H1 (cell line): ENCODE measurements at regions not wholly inside any gene's neighbourhood (a gene's known extent, or its start where the extent isn't known, plus 50 kb on each side); places are given as distances from the start of the nearest gene placed in this dataset.

ENCODE experiments used
- CTCF ChIA-PET: fragments of 300-600 bp; sonication (Branson Sonifier 250); formaldehyde crosslinking; loops from one replicate; lab custom pipeline; 2021; ENCODE audit not compliant: partially characterized antibody; lab: Charles Lee
- POLR2A ChIA-PET: fragments of 300-600 bp; sonication (Branson Sonifier 250); formaldehyde crosslinking; loops from one replicate; lab custom pipeline; 2021; ENCODE audit warnings: inconsistent platforms; ENCODE audit not compliant: partially characterized antibody; lab: Charles Lee
- DNase-seq, 2 experiments: peaks; one replicate each; pipeline versions ENCODE4 v3.0.0 to v3.0.0-alpha.2; 2010 to 2022; ENCODE audit warnings: low spot score in 2 of 2, low read depth in 1 of 2, mixed read lengths in 1 of 2
- FAIRE-seq: peaks from 2 replicates; lab custom pipeline; 2011; peaks lifted over from hg19 to GRCh38; lab: Jason Lieb, UNC
- H2AFZ ChIP-seq: 2 replicates; pipeline ENCODE4 v1.8.1; 2012; ENCODE audit warnings: low read length, inconsistent platforms
- H2AK5ac ChIP-seq: 2 replicates; pipeline ENCODE4 v1.6.1; 2013; ENCODE audit warnings: low read depth, low read length
- H2BK120ac ChIP-seq: replicated peaks from 2 replicates; pipeline ENCODE3; 2013; ENCODE audit warnings: low read depth, low read length, inconsistent platforms
- H2BK12ac ChIP-seq: 2 replicates; pipeline ENCODE4 v1.6.1; 2013; ENCODE audit warnings: low read depth, low read length
- H2BK15ac ChIP-seq: 2 replicates; pipeline ENCODE4 v1.6.1; 2013; ENCODE audit warnings: low read length
- H2BK20ac ChIP-seq: 2 replicates; pipeline ENCODE4 v1.6.1; 2013; ENCODE audit warnings: low read length
- H2BK5ac ChIP-seq: 2 replicates; pipeline ENCODE4 v1.6.1; 2013; ENCODE audit warnings: low read depth, low read length
- H3K14ac ChIP-seq: 2 replicates; pipeline ENCODE4 v1.6.1; 2013; ENCODE audit warnings: inconsistent platforms; ENCODE audit not compliant: insufficient read length
- H3K18ac ChIP-seq: 2 replicates; pipeline ENCODE4 v1.6.1; 2013; ENCODE audit warnings: low read length; ENCODE audit errors: extremely low read depth
- H3K23ac ChIP-seq: 2 replicates; pipeline ENCODE4 v1.6.1; 2013; ENCODE audit warnings: inconsistent platforms; ENCODE audit not compliant: insufficient read length
- H3K23me2 ChIP-seq: 2 replicates; pipeline ENCODE4 v1.6.1; 2013; ENCODE audit warnings: low read depth, low read length
- H3K27ac ChIP-seq: 2 replicates; pipeline ENCODE4 v1.6.1; 2011; ENCODE audit warnings: low read depth, low read length, inconsistent platforms
- H3K27me3 ChIP-seq, 4 experiments: replicated peaks in 1 of 4; 1 replicate in 1 of 4; 2 replicates in 3 of 4; pipeline versions ENCODE4 v1.6.1 to v1.8.1; 2011 to 2013; ENCODE audit warnings: low read length in 3 of 4, mild to moderate bottlenecking in 3 of 4, inconsistent platforms in 2 of 4, mixed read lengths in 2 of 4, moderate library complexity in 1 of 4; ENCODE audit not compliant: control insufficient read depth in 3 of 4, insufficient read depth in 3 of 4; ENCODE audit errors: extremely low read depth in 1 of 4
- H3K36me3 ChIP-seq, 4 experiments: 2 replicates each; pipeline versions ENCODE4 v1.6.1 to v1.8.1; 2011 to 2013; ENCODE audit warnings: mild to moderate bottlenecking in 4 of 4, low read length in 3 of 4, moderate library complexity in 2 of 4, control low read depth in 1 of 4, inconsistent platforms in 1 of 4; ENCODE audit not compliant: insufficient read depth in 4 of 4, control insufficient read depth in 2 of 4
- H3K4ac ChIP-seq: replicated peaks from 2 replicates; pipeline ENCODE3; 2013; ENCODE audit warnings: low read length, low read depth, mixed read lengths, inconsistent platforms; ENCODE audit not compliant: insufficient read length
- H3K4me1 ChIP-seq, 4 experiments: replicated peaks in 1 of 4; 1 replicate in 1 of 4; 2 replicates in 3 of 4; pipeline versions ENCODE4 v1.6.1 to v1.8.1; 2011 to 2013; ENCODE audit warnings: low read length in 3 of 4, inconsistent platforms in 2 of 4, mixed read lengths in 1 of 4; ENCODE audit not compliant: insufficient read depth in 4 of 4, control insufficient read depth in 3 of 4
- H3K4me2 ChIP-seq, 2 experiments: 2 replicates each; pipeline versions ENCODE4 v1.6.1 to v1.8.1; 2011 to 2013; ENCODE audit warnings: low read depth in 2 of 2, low read length in 2 of 2, control low read depth in 1 of 2, inconsistent platforms in 1 of 2, mild to moderate bottlenecking in 1 of 2; ENCODE audit not compliant: insufficient read depth in 1 of 2
- H3K4me3 ChIP-seq, 4 experiments: fragments of 200-600, 300-600 bp in 1 of 4; sonication (generic), shearing (Covaris generic), sonication (Bioruptor Twin) in 1 of 4; 2 replicates each; pipeline versions ENCODE4 v1.5.1 to v1.8.1; 2011 to 2016; ENCODE audit warnings: low read length in 4 of 4, low read depth in 3 of 4, control low read depth in 2 of 4, inconsistent platforms in 2 of 4, mild to moderate bottlenecking in 2 of 4, mixed read lengths in 1 of 4, moderate library complexity in 1 of 4; ENCODE audit not compliant: insufficient read depth in 2 of 4; ENCODE audit errors: extremely low read depth in 1 of 4
- H3K56ac ChIP-seq: replicated peaks from 2 replicates; pipeline ENCODE3; 2013; ENCODE audit warnings: low read depth, mild to moderate bottlenecking, mixed read lengths, low read length, inconsistent platforms; ENCODE audit not compliant: insufficient read length
- H3K79me1 ChIP-seq: 2 replicates; pipeline ENCODE4 v1.6.1; 2013; ENCODE audit warnings: low read depth, low read length, control low read depth
- H3K79me2 ChIP-seq, 2 experiments: 2 replicates each; pipeline versions ENCODE4 v1.6.1 to v1.8.1; 2012 to 2013; ENCODE audit warnings: low read length in 2 of 2, mild to moderate bottlenecking in 2 of 2, inconsistent platforms in 1 of 2; ENCODE audit not compliant: insufficient read depth in 2 of 2, control insufficient read depth in 1 of 2
- H3K9ac ChIP-seq, 4 experiments: replicated peaks in 1 of 4; 1 replicate in 1 of 4; 2 replicates in 3 of 4; pipeline versions ENCODE4 v1.6.1 to v1.8.1; 2011 to 2013; ENCODE audit warnings: low read depth in 3 of 4, low read length in 3 of 4, control low read depth in 2 of 4, mild to moderate bottlenecking in 2 of 4, moderate library complexity in 2 of 4, inconsistent platforms in 1 of 4; ENCODE audit errors: extremely low read depth in 1 of 4
- H3K9me3 ChIP-seq, 2 experiments: 2 replicates each; pipeline versions ENCODE4 v1.6.1 to v1.8.1; 2012 to 2013; ENCODE audit warnings: mild to moderate bottlenecking in 2 of 2, moderate library complexity in 2 of 2, control low read depth in 1 of 2, inconsistent platforms in 1 of 2, low read depth in 1 of 2, low read length in 1 of 2, mixed read lengths in 1 of 2; ENCODE audit not compliant: insufficient read depth in 2 of 2
- H4K20me1 ChIP-seq, 2 experiments: replicated peaks in 1 of 2; 2 replicates each; pipeline versions ENCODE3 to v1.8.1; 2011 to 2013; ENCODE audit warnings: inconsistent platforms in 2 of 2, low read length in 2 of 2, mild to moderate bottlenecking in 1 of 2; ENCODE audit not compliant: insufficient read depth in 2 of 2, control insufficient read depth in 1 of 2
- H4K5ac ChIP-seq: 2 replicates; pipeline ENCODE4 v1.6.1; 2013; ENCODE audit warnings: low read length, low read depth, mixed read lengths, inconsistent platforms; ENCODE audit not compliant: insufficient read length
- H4K8ac ChIP-seq: 2 replicates; pipeline ENCODE4 v1.8.0; 2013; ENCODE audit warnings: mild to moderate bottlenecking, moderate library complexity, low read length, inconsistent platforms; ENCODE audit not compliant: insufficient read depth; ENCODE audit errors: extremely low read depth
- H4K91ac ChIP-seq: replicated peaks from 2 replicates; pipeline ENCODE3; 2013; ENCODE audit warnings: low read length, mixed read lengths, inconsistent platforms; ENCODE audit not compliant: insufficient read length
- ASH2L ChIP-seq: fragments of 200-600, 300-600 bp; sonication (generic); IDR thresholded peaks from one replicate; pipeline ENCODE4 v1.7.1; 2017; ENCODE audit warnings: low read length
- BCL11A ChIP-seq, 2 experiments: IDR thresholded peaks; one replicate each; pipeline ENCODE4 v1.6.1; 2011; ENCODE audit warnings: low read depth in 2 of 2, low read length in 2 of 2, mild to moderate bottlenecking in 2 of 2
- BRCA1 ChIP-seq: IDR thresholded peaks from 2 replicates; pipeline ENCODE4 v1.6.1; 2012; ENCODE audit warnings: low read depth, low read length, improper control_type of control experiment
- CREB1 ChIP-seq: IDR thresholded peaks from 2 replicates; pipeline ENCODE4 v1.6.1; 2012; ENCODE audit warnings: inconsistent platforms
- EP300 ChIP-seq, 2 experiments: IDR thresholded peaks; 1 replicate in 1 of 2; 2 replicates in 1 of 2; pipeline ENCODE4 v1.6.1; 2011 to 2012; ENCODE audit warnings: low read depth in 2 of 2, low read length in 2 of 2, mild to moderate bottlenecking in 2 of 2, borderline replicate concordance in 1 of 2, inconsistent platforms in 1 of 2, moderate library complexity in 1 of 2
- GABPA ChIP-seq: IDR thresholded peaks from 2 replicates; pipeline ENCODE4 v1.6.1; 2011; ENCODE audit warnings: mild to moderate bottlenecking, low read length, moderate library complexity, borderline replicate concordance; ENCODE audit not compliant: insufficient read depth
- POLR2AphosphoS5 ChIP-seq: IDR thresholded peaks from 2 replicates; pipeline ENCODE4 v1.6.1; 2011; ENCODE audit warnings: low read depth, low read length
- SAP30 ChIP-seq: fragments of 300-600 bp; sonication (generic); IDR thresholded peaks from 2 replicates; pipeline ENCODE4 v1.7.1; 2012; ENCODE audit warnings: low read length, moderate library complexity, mild to moderate bottlenecking, inconsistent platforms; ENCODE audit not compliant: insufficient read depth, insufficient replicate concordance
- SIX5 ChIP-seq: IDR thresholded peaks from 2 replicates; pipeline ENCODE4 v1.6.1; 2011; ENCODE audit warnings: mild to moderate bottlenecking, low read depth, low read length
- SP4 ChIP-seq: IDR thresholded peaks from 2 replicates; pipeline ENCODE4 v1.6.1; 2012; ENCODE audit warnings: low read length, inconsistent platforms
- SRF ChIP-seq: IDR thresholded peaks from 2 replicates; pipeline ENCODE4 v1.6.1; 2011; ENCODE audit warnings: mild to moderate bottlenecking, low read depth, low read length, moderate library complexity
- TAF1 ChIP-seq: IDR thresholded peaks from 2 replicates; pipeline ENCODE4 v1.6.1; 2011; ENCODE audit warnings: mild to moderate bottlenecking, low read depth, low read length
- WGBS, 2 experiments: shearing (Covaris generic) in 1 of 2; methylation state at CpG; one replicate each; pipeline versions ENCODE4 v1.1.6 to v1.1.7; 2013 to 2015; ENCODE audit warnings: low lambda C conversion rate in 2 of 2, mixed read lengths in 2 of 2, inconsistent platforms in 1 of 2, low coverage in 1 of 2, missing lambda C conversion rate in 1 of 2; ENCODE audit not compliant: insufficient replicate concordance in 2 of 2, insufficient coverage in 1 of 2, insufficient read length in 1 of 2; ENCODE audit errors: extremely low coverage in 1 of 2, missing lambda C conversion rate in 1 of 2; 5-methylcytosine and 5-hydroxymethylcytosine counted together
- TF ChIP-seq, protein P1 (sequence below): IDR thresholded peaks from 2 replicates; pipeline ENCODE4 v1.6.1; 2012; ENCODE audit warnings: low read length, inconsistent platforms

DNA sequence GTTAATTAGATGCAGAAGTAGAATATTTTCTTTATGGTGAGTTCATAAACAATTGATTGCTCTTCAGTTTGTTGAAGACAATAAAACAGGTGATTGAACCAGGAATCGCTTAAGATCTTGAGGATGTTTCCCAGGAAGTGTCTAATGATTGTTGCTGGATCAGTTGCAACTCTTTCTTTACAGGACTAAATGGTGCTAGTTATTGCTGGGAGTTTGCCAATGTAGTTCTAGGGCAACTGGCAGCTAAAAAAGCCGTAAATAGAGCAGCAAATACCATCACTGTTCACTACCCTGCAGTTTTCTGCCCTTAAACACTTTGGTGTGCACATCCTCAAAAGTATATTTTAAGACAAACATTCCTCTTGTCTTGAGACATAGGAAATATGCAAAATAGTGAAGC, 119.2 kb upstream of the ANK3 start:
- FAIRE-seq: no peak

More for the DNA sequence above, 119.2 kb upstream of the ANK3 start:
- no peak overlapping the region for H3K56ac ChIP-seq
- H4K20me1 ChIP-seq: no peaks in the 10 kb centered on the region
- H3K23ac ChIP-seq: no peak overlapping the region
- POLR2A ChIA-PET: interaction anchor here (1.0 to 1.5 kb wide), 2 partner anchors 9 to 17 kb away, joined by 3 read pairs; no protein-coding TSS in a partner anchor
- DNase-seq: no peak
- no peak overlapping the region for H2BK5ac ChIP-seq
- H3K18ac ChIP-seq: no peak overlapping the region
- H3K27me3 ChIP-seq: no peaks in the 10 kb centered on the region
- no peak overlapping the region for H4K91ac ChIP-seq
- H3K36me3 ChIP-seq: no peaks in the 10 kb centered on the region
- no peak overlapping the region for H3K14ac ChIP-seq
- no peaks in the 10 kb centered on the region for H3K23me2 ChIP-seq
- no peak overlapping the region for H2BK20ac ChIP-seq
- no peak overlapping the region for H2BK15ac ChIP-seq
- H3K4me2 ChIP-seq: no peak overlapping the region
- no peak overlapping the region for H4K5ac ChIP-seq
- TF ChIP-seq, protein P1, sequence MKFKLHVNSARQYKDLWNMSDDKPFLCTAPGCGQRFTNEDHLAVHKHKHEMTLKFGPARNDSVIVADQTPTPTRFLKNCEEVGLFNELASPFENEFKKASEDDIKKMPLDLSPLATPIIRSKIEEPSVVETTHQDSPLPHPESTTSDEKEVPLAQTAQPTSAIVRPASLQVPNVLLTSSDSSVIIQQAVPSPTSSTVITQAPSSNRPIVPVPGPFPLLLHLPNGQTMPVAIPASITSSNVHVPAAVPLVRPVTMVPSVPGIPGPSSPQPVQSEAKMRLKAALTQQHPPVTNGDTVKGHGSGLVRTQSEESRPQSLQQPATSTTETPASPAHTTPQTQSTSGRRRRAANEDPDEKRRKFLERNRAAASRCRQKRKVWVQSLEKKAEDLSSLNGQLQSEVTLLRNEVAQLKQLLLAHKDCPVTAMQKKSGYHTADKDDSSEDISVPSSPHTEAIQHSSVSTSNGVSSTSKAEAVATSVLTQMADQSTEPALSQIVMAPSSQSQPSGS: no peak
- TF ChIP-seq SRF (no peak), POLR2AphosphoS5 (no peak), TAF1 (no peak), SAP30 (no peak), ASH2L (no peak), GABPA (no peak), BCL11A (IDR thresholded peaks at IDR 0.05; ENCODE audit: low read depth in 2 of 2, low read length in 2 of 2) (no peak), SP4 (no peak), BRCA1 (no peak), SIX5 (no peak), CREB1 (no peak), EP300 (IDR thresholded peaks at IDR 0.05; ENCODE audit: borderline replicate concordance in 1 of 2, low read depth in 2 of 2, low read length in 2 of 2) (no peak)
- TF ChIP-seq, all 59 proteins: peak for 0
- Histone ChIP-seq H3K79me2 (no peaks in the 10 kb centered on the region), H3K9ac (no peak overlapping the region), H3K27ac (no peak overlapping the region), H2AFZ (no peak overlapping the region), H3K4me3 (no peak overlapping the region), H2BK12ac (no peak overlapping the region), H3K4me1 (no peaks in the 10 kb centered on the region; a peak in 1 of 7 replicates), H4K8ac (no peak overlapping the region), H3K9me3 (no peaks in the 10 kb centered on the region), H2AK5ac (no peak overlapping the region), H3K4ac (no peak overlapping the region), H2BK120ac (no peak overlapping the region), H3K79me1 (no peaks in the 10 kb centered on the region)
- CTCF ChIA-PET: interaction anchor here (0.6 to 1.9 kb wide), 6 partner anchors 9 to 688 kb away, joined by 3 to 6 read pairs (median 4); no protein-coding TSS in a partner anchor
- 89% methylated on average over 2 of the region's 2 CpGs; no CpG with 5 or more reads in 1 of the 2 experiments for WGBS, 2 experiments
